ENCODE measurements at regions not wholly inside any gene's neighbourhood (a gene's known extent, or its start where the extent isn't known, plus 50 kb on each side); places are given as distances from the start of the nearest gene placed in this dataset.
"Not testable (repeated sequence)": the region's sequence is repeated elsewhere in the genome, so short reads cannot be mapped to it uniquely, and the experiment has no call there.

GRCh38 chr3:170653801-170654200 lies 67.9 kb upstream of the SLC7A14 start:
- Histone ChIP-seq H3K9ac (ENCODE audit: low read depth, low read length) (no peak overlapping the region), H3K27ac (ENCODE audit: low read length) (no peak overlapping the region), H3K4me1 (ENCODE audit: insufficient read depth, low read length) (no peaks in the 10 kb centered on the region), H3K36me3 (ENCODE audit: insufficient read depth, low read depth, low read length) (no peaks in the 10 kb centered on the region), H3K9me3 (ENCODE audit: insufficient read depth, low read depth, low read length) (no peaks in the 10 kb centered on the region), H3K27me3 (ENCODE audit: insufficient read depth, low read length) (no peaks in the 10 kb centered on the region), H3K4me3 (ENCODE audit: low read length) (no peak overlapping the region)

GRCh38 chr3:170651260-170651845 lies 65.5 kb upstream of the SLC7A14 start:
- Histone ChIP-seq H3K9ac (ENCODE audit: low read depth, low read length) (no peak overlapping the region), H3K9me3 (ENCODE audit: insufficient read depth, low read depth, low read length) (no peaks in the 10 kb centered on the region), H3K27ac (ENCODE audit: low read length) (no peak overlapping the region), H3K4me3 (ENCODE audit: low read length) (no peak overlapping the region), H3K36me3 (ENCODE audit: insufficient read depth, low read depth, low read length) (no peaks in the 10 kb centered on the region), H3K27me3 (ENCODE audit: insufficient read depth, low read length) (no peaks in the 10 kb centered on the region), H3K4me1 (ENCODE audit: insufficient read depth, low read length) (no peaks in the 10 kb centered on the region)

GRCh38 chr3:170650557-170650956 lies 64.7 kb upstream of the SLC7A14 start:
- not testable (repeated sequence) for H3K36me3 ChIP-seq (ENCODE audit: insufficient read depth, low read depth, low read length); H3K9ac ChIP-seq (ENCODE audit: low read depth, low read length); H3K27ac ChIP-seq (ENCODE audit: low read length); H3K9me3 ChIP-seq (ENCODE audit: insufficient read depth, low read depth, low read length); H3K4me1 ChIP-seq (ENCODE audit: insufficient read depth, low read length); H3K27me3 ChIP-seq (ENCODE audit: insufficient read depth, low read length); H3K4me3 ChIP-seq (ENCODE audit: low read length)

- Histone ChIP-seq H3K27me3 (ENCODE audit: insufficient read depth, low read length) (no peaks in the 10 kb centered on the region), H3K4me3 (ENCODE audit: low read length) (no peak overlapping the region), H3K27ac (ENCODE audit: low read length) (no peak overlapping the region), H3K9ac (ENCODE audit: low read depth, low read length) (no peak overlapping the region), H3K36me3 (ENCODE audit: insufficient read depth, low read depth, low read length) (no peaks in the 10 kb centered on the region), H3K9me3 (ENCODE audit: insufficient read depth, low read depth, low read length) (no peaks in the 10 kb centered on the region), H3K4me1 (ENCODE audit: insufficient read depth, low read length) (no peaks in the 10 kb centered on the region)
These were observed 58.8 kb upstream of the SLC7A14 start for GRCh38 chr3:170644711-170645110.

- Histone ChIP-seq H3K36me3 (ENCODE audit: insufficient read depth, low read depth, low read length) (no peaks in the 10 kb centered on the region), H3K9ac (ENCODE audit: low read depth, low read length) (no peak overlapping the region), H3K9me3 (ENCODE audit: insufficient read depth, low read depth, low read length) (no peaks in the 10 kb centered on the region), H3K27ac (ENCODE audit: low read length) (no peak overlapping the region), H3K4me1 (ENCODE audit: insufficient read depth, low read length) (no peaks in the 10 kb centered on the region), H3K27me3 (ENCODE audit: insufficient read depth, low read length) (no peaks in the 10 kb centered on the region), H3K4me3 (ENCODE audit: low read length) (no peak overlapping the region)
These were observed 58.0 kb upstream of the SLC7A14 start for GRCh38 chr3:170643831-170644230.

- no peaks in the 10 kb centered on the region for H3K4me1 ChIP-seq (ENCODE audit: insufficient read depth, low read length)
- H3K27me3 ChIP-seq (ENCODE audit: insufficient read depth, low read length): no peaks in the 10 kb centered on the region
- H3K4me3 ChIP-seq (ENCODE audit: low read length): no peak overlapping the region
- H3K9ac ChIP-seq (ENCODE audit: low read depth, low read length): no peak overlapping the region
- no peak overlapping the region for H3K27ac ChIP-seq (ENCODE audit: low read length)
- no peaks in the 10 kb centered on the region for H3K9me3 ChIP-seq (ENCODE audit: insufficient read depth, low read depth, low read length)
- no peaks in the 10 kb centered on the region for H3K36me3 ChIP-seq (ENCODE audit: insufficient read depth, low read depth, low read length)
These were observed 57.2 kb upstream of the SLC7A14 start for GRCh38 chr3:170642882-170643601.

- Histone ChIP-seq H3K9me3 (ENCODE audit: insufficient read depth, low read depth, low read length) (no peaks in the 10 kb centered on the region), H3K36me3 (ENCODE audit: insufficient read depth, low read depth, low read length) (no peaks in the 10 kb centered on the region), H3K9ac (ENCODE audit: low read depth, low read length) (no peak overlapping the region), H3K4me3 (ENCODE audit: low read length) (no peak overlapping the region), H3K27me3 (ENCODE audit: insufficient read depth, low read length) (no peaks in the 10 kb centered on the region), H3K27ac (ENCODE audit: low read length) (no peak overlapping the region), H3K4me1 (ENCODE audit: insufficient read depth, low read length) (no peaks in the 10 kb centered on the region)
These were observed 55.8 kb upstream of the SLC7A14 start for GRCh38 chr3:170641510-170642236.

- Histone ChIP-seq H3K36me3 (ENCODE audit: insufficient read depth, low read depth, low read length) (no peaks in the 10 kb centered on the region), H3K9ac (ENCODE audit: low read depth, low read length) (no peak overlapping the region), H3K27ac (ENCODE audit: low read length) (no peak overlapping the region), H3K9me3 (ENCODE audit: insufficient read depth, low read depth, low read length) (no peaks in the 10 kb centered on the region), H3K4me3 (ENCODE audit: low read length) (no peak overlapping the region), H3K27me3 (ENCODE audit: insufficient read depth, low read length) (no peaks in the 10 kb centered on the region), H3K4me1 (ENCODE audit: insufficient read depth, low read length) (no peaks in the 10 kb centered on the region)
These were observed 54.9 kb upstream of the SLC7A14 start for GRCh38 chr3:170640737-170641171.

GRCh38 chr3:170638988-170639387 lies 53.1 kb upstream of the SLC7A14 start:
- Histone ChIP-seq H3K9ac (ENCODE audit: low read depth, low read length) (no peak overlapping the region), H3K27ac (ENCODE audit: low read length) (no peak overlapping the region), H3K4me1 (ENCODE audit: insufficient read depth, low read length) (no peaks in the 10 kb centered on the region), H3K27me3 (ENCODE audit: insufficient read depth, low read length) (no peaks in the 10 kb centered on the region), H3K4me3 (ENCODE audit: low read length) (no peak overlapping the region), H3K9me3 (ENCODE audit: insufficient read depth, low read depth, low read length) (no peaks in the 10 kb centered on the region), H3K36me3 (ENCODE audit: insufficient read depth, low read depth, low read length) (no peaks in the 10 kb centered on the region)

- no peaks in the 10 kb centered on the region for H3K4me1 ChIP-seq (ENCODE audit: insufficient read depth, low read length)
- no peaks in the 10 kb centered on the region for H3K9me3 ChIP-seq (ENCODE audit: insufficient read depth, low read depth, low read length)
- H3K4me3 ChIP-seq (ENCODE audit: low read length): no peak overlapping the region
- no peaks in the 10 kb centered on the region for H3K27me3 ChIP-seq (ENCODE audit: insufficient read depth, low read length)
- no peak overlapping the region for H3K9ac ChIP-seq (ENCODE audit: low read depth, low read length)
- no peaks in the 10 kb centered on the region for H3K36me3 ChIP-seq (ENCODE audit: insufficient read depth, low read depth, low read length)
- H3K27ac ChIP-seq (ENCODE audit: low read length): no peak overlapping the region
These were observed 51.4 kb upstream of the SLC7A14 start for GRCh38 chr3:170637306-170637705.

- no peak overlapping the region for H3K4me3 ChIP-seq (ENCODE audit: low read length)
- no peak overlapping the region for H3K9ac ChIP-seq (ENCODE audit: low read depth, low read length)
- no peak overlapping the region for H3K27ac ChIP-seq (ENCODE audit: low read length)
- no peaks in the 10 kb centered on the region for H3K4me1 ChIP-seq (ENCODE audit: insufficient read depth, low read length)
- no peaks in the 10 kb centered on the region for H3K27me3 ChIP-seq (ENCODE audit: insufficient read depth, low read length)
- H3K9me3 ChIP-seq (ENCODE audit: insufficient read depth, low read depth, low read length): no peaks in the 10 kb centered on the region
- no peaks in the 10 kb centered on the region for H3K36me3 ChIP-seq (ENCODE audit: insufficient read depth, low read depth, low read length)
These were observed 50.6 kb upstream of the SLC7A14 start for GRCh38 chr3:170636400-170636973.
